CD4-positive, alpha-beta T cell (primary cell): ENCODE measurements at regions not wholly inside any gene's neighbourhood (a gene's known extent, or its start where the extent isn't known, plus 50 kb on each side); places are given as distances from the start of the nearest gene placed in this dataset.
"Not testable (repeated sequence)": the region's sequence is repeated elsewhere in the genome, so short reads cannot be mapped to it uniquely, and the experiment has no call there.

Experiments
- ATAC-seq: fragments of 200-7000 bp; cut with Tn5 transposase; one replicate; pipeline ENCODE4 v1.10.0; 2022; ENCODE audit warnings: mild to moderate bottlenecking; ENCODE audit not compliant: poor library complexity
- CTCF ChIA-PET: fragments of 350-600 bp; sonication (Branson Sonifier 250); formaldehyde crosslinking; loops from one replicate; lab custom pipeline; 2021; ENCODE audit warnings: antibody characterized with exemption, inconsistent platforms; lab: Charles Lee
- POLR2A ChIA-PET: fragments of 350-600 bp; sonication (Branson Sonifier 250); formaldehyde crosslinking; loops from one replicate; lab custom pipeline; 2021; ENCODE audit warnings: antibody characterized with exemption, inconsistent platforms; lab: Charles Lee
- DNase-seq, 14 experiments: peaks; one replicate each; pipeline ENCODE4 v3.0.0-alpha.2; 2013 to 2020; ENCODE audit warnings: mixed read lengths in 2 of 14
- H3K27ac ChIP-seq, 2 donors: one replicate each; pipeline versions ENCODE4 v1.5.1 to v1.7.0; 2013; ENCODE audit warnings: low read length in 2 of 2, low read depth in 1 of 2, mild to moderate bottlenecking in 1 of 2
- H3K27me3 ChIP-seq, 2 experiments: 1 replicate in 1 of 2; 2 replicates in 1 of 2; pipeline versions ENCODE4 v1.6.1 to v1.7.0; 2013; ENCODE audit warnings: low read length in 2 of 2, control low read depth in 1 of 2, mild to moderate bottlenecking in 1 of 2, moderate library complexity in 1 of 2; ENCODE audit not compliant: insufficient read depth in 2 of 2, control insufficient read depth in 1 of 2
- H3K36me3 ChIP-seq: one replicate; pipeline ENCODE4 v1.6.1; 2013; ENCODE audit warnings: low read length, control low read depth; ENCODE audit not compliant: insufficient read depth
- H3K4me1 ChIP-seq: one replicate; pipeline ENCODE4 v1.6.1; 2013; ENCODE audit warnings: low read length, control low read depth; ENCODE audit not compliant: insufficient read depth
- H3K4me3 ChIP-seq: one replicate; pipeline ENCODE4 v1.5.1; 2013; ENCODE audit warnings: mild to moderate bottlenecking, low read length, moderate library complexity
- H3K9me3 ChIP-seq, 2 experiments: 1 replicate in 1 of 2; 2 replicates in 1 of 2; pipeline versions ENCODE4 v1.6.1 to v1.7.0; 2013; ENCODE audit warnings: low read length in 2 of 2, mild to moderate bottlenecking in 2 of 2, control low read depth in 1 of 2, moderate library complexity in 1 of 2; ENCODE audit not compliant: control insufficient read depth in 1 of 2, insufficient read depth in 1 of 2
- H3K27ac Mint-ChIP-seq: one replicate; pipeline ENCODE4 v1.8.0; 2020; ENCODE audit warnings: mixed read lengths
- H3K27me3 Mint-ChIP-seq: one replicate; pipeline ENCODE4 v1.8.0; 2021; ENCODE audit warnings: mixed read lengths
- H3K36me3 Mint-ChIP-seq: one replicate; pipeline ENCODE4 v1.8.0; 2021; ENCODE audit warnings: low read depth, mixed read lengths
- H3K4me1 Mint-ChIP-seq: one replicate; pipeline ENCODE4 v1.8.0; 2021; ENCODE audit warnings: low read depth, mixed read lengths
- H3K4me3 Mint-ChIP-seq: one replicate; pipeline ENCODE4 v1.8.0; 2020; ENCODE audit warnings: mild to moderate bottlenecking, mixed read lengths
- H3K9me3 Mint-ChIP-seq: one replicate; pipeline ENCODE4 v1.8.0; 2020; ENCODE audit warnings: mixed read lengths
- intact Hi-C, 2 experiments: fragments of 100-400 bp; cut with DNase I in 1 of 2; cut with micrococcal nuclease in 1 of 2; formaldehyde crosslinking; loops; one replicate each; pipeline versions ENCODE4 v1.15.1 to v1.9.0; 2023 to 2025; cut with DNase I, micrococcal nuclease

- H3K9me3 Mint-ChIP-seq, CTCF ChIA-PET, H3K36me3 ChIP-seq, H3K9me3 ChIP-seq, H3K27ac ChIP-seq, H3K27me3 Mint-ChIP-seq, H3K27me3 ChIP-seq, intact Hi-C loops, DNase-seq, H3K4me3 Mint-ChIP-seq, H3K27ac Mint-ChIP-seq, H3K4me3 ChIP-seq, H3K4me1 Mint-ChIP-seq, H3K4me1 ChIP-seq, H3K36me3 Mint-ChIP-seq, POLR2A ChIA-PET: not testable (repeated sequence)
- ATAC-seq: peak; percentile 68
These were observed 197.0 kb downstream of the TP53TG3F start for GRCh38 chr16:33656394-33656793.

- ATAC-seq, H3K27ac Mint-ChIP-seq, DNase-seq, H3K4me3 ChIP-seq, H3K9me3 ChIP-seq, H3K9me3 Mint-ChIP-seq, CTCF ChIA-PET, H3K27me3 Mint-ChIP-seq, H3K36me3 Mint-ChIP-seq, POLR2A ChIA-PET, H3K36me3 ChIP-seq, H3K27ac ChIP-seq, H3K27me3 ChIP-seq, H3K4me3 Mint-ChIP-seq, intact Hi-C loops, H3K4me1 ChIP-seq, H3K4me1 Mint-ChIP-seq: not testable (repeated sequence)
These were observed 198.3 kb downstream of the TP53TG3F start for GRCh38 chr16:33657717-33658116.

GRCh38 chr16:33680791-33681190 is 221.4 kb downstream of the TP53TG3F start:
- H3K4me3 ChIP-seq, H3K27ac Mint-ChIP-seq, H3K9me3 Mint-ChIP-seq, DNase-seq, H3K4me3 Mint-ChIP-seq, H3K27ac ChIP-seq, H3K36me3 Mint-ChIP-seq, H3K4me1 ChIP-seq, H3K27me3 ChIP-seq, CTCF ChIA-PET, POLR2A ChIA-PET, H3K4me1 Mint-ChIP-seq, H3K27me3 Mint-ChIP-seq, H3K36me3 ChIP-seq, intact Hi-C loops, ATAC-seq: not testable (repeated sequence)
- peaks cover 0 to 13% of the 10 kb centered on the region in 2 experiments for H3K9me3 ChIP-seq

GRCh38 chr16:33700320-33700719 is 240.9 kb downstream of the TP53TG3F start:
- H3K27me3 ChIP-seq, H3K4me3 ChIP-seq, intact Hi-C loops, H3K9me3 ChIP-seq, H3K4me3 Mint-ChIP-seq, H3K27ac ChIP-seq, H3K4me1 ChIP-seq, H3K4me1 Mint-ChIP-seq, H3K36me3 Mint-ChIP-seq, H3K9me3 Mint-ChIP-seq, ATAC-seq, H3K27me3 Mint-ChIP-seq, H3K27ac Mint-ChIP-seq, H3K36me3 ChIP-seq, DNase-seq, CTCF ChIA-PET, POLR2A ChIA-PET: not testable (repeated sequence)

- H3K27ac ChIP-seq, POLR2A ChIA-PET, H3K36me3 Mint-ChIP-seq, intact Hi-C loops, CTCF ChIA-PET, H3K4me1 ChIP-seq, H3K9me3 Mint-ChIP-seq, H3K27ac Mint-ChIP-seq, DNase-seq, H3K36me3 ChIP-seq, H3K27me3 Mint-ChIP-seq, H3K27me3 ChIP-seq, H3K4me1 Mint-ChIP-seq, H3K4me3 ChIP-seq: not testable (repeated sequence)
- H3K9me3 ChIP-seq: peaks cover 0 to 20% of the 10 kb centered on the region in 2 experiments
- peak; percentile 14 for ATAC-seq
- peak overlapping the region; percentile 30 for H3K4me3 Mint-ChIP-seq
These were observed 247.6 kb downstream of the TP53TG3F start for GRCh38 chr16:33706845-33707590.

- H3K4me3 ChIP-seq, H3K4me1 Mint-ChIP-seq, H3K36me3 ChIP-seq, intact Hi-C loops, H3K27me3 Mint-ChIP-seq, H3K27ac ChIP-seq, ATAC-seq, H3K9me3 Mint-ChIP-seq, CTCF ChIA-PET, H3K4me3 Mint-ChIP-seq, H3K4me1 ChIP-seq, POLR2A ChIA-PET, H3K27me3 ChIP-seq, H3K27ac Mint-ChIP-seq, DNase-seq, H3K36me3 Mint-ChIP-seq: not testable (repeated sequence)
- H3K9me3 ChIP-seq: peaks cover 0 to 25% of the 10 kb centered on the region in 2 experiments
These were observed 248.2 kb downstream of the TP53TG3F start for GRCh38 chr16:33707591-33707934.

- H3K36me3 ChIP-seq, H3K27me3 Mint-ChIP-seq, DNase-seq, intact Hi-C loops, H3K4me1 ChIP-seq, ATAC-seq, H3K4me1 Mint-ChIP-seq, H3K27ac Mint-ChIP-seq, POLR2A ChIA-PET, H3K4me3 ChIP-seq, H3K27ac ChIP-seq, H3K27me3 ChIP-seq, H3K36me3 Mint-ChIP-seq, CTCF ChIA-PET, H3K4me3 Mint-ChIP-seq, H3K9me3 Mint-ChIP-seq: not testable (repeated sequence)
- H3K9me3 ChIP-seq: peaks cover 0 to 44% of the 10 kb centered on the region in 2 experiments
These were observed 250.7 kb downstream of the TP53TG3F start for GRCh38 chr16:33709856-33710695.
